ENCODE measurements at regions not wholly inside any gene's neighbourhood (a gene's known extent, or its start where the extent isn't known, plus 50 kb on each side); places are given as distances from the start of the nearest gene placed in this dataset.

- no peak for TF ChIP-seq CTCF (IDR thresholded peaks at IDR 0.05; ENCODE audit: low read length)
- TF ChIP-seq EZH2 (optimal IDR thresholded peaks at IDR 0.05; ENCODE audit: low read depth, low read length): no peak
Measured at GRCh38 chr9:115305543-115305942, 187.6 kb upstream of the TNC start.
